ENCODE measurements at regions not wholly inside any gene's neighbourhood (a gene's known extent, or its start where the extent isn't known, plus 50 kb on each side); places are given as distances from the start of the nearest gene placed in this dataset.
"Not testable (repeated sequence)": the region's sequence is repeated elsewhere in the genome, so short reads cannot be mapped to it uniquely, and the experiment has no call there.

DNA sequence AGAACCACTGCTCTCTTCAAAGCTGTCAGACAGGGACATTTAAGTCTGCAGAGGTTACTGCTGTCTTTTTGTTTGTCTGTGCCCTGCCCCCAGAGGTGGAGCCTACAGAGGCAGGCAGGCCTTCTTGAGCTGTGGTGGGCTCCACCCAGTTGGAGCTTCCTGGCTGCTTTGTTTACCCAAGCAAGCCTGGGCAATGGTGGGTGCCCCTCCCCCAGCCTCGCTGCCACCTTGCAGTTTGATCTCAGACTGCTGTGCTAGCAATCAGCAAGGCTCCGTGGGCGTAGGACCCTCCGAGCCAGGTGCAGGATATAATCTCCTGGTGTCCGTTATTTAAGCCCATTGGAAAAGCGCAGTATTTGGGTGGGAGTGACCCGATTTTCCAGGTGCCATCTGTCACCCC is 179.5 kb upstream of the PROX1 start:
- TF ChIP-seq, protein P1, sequence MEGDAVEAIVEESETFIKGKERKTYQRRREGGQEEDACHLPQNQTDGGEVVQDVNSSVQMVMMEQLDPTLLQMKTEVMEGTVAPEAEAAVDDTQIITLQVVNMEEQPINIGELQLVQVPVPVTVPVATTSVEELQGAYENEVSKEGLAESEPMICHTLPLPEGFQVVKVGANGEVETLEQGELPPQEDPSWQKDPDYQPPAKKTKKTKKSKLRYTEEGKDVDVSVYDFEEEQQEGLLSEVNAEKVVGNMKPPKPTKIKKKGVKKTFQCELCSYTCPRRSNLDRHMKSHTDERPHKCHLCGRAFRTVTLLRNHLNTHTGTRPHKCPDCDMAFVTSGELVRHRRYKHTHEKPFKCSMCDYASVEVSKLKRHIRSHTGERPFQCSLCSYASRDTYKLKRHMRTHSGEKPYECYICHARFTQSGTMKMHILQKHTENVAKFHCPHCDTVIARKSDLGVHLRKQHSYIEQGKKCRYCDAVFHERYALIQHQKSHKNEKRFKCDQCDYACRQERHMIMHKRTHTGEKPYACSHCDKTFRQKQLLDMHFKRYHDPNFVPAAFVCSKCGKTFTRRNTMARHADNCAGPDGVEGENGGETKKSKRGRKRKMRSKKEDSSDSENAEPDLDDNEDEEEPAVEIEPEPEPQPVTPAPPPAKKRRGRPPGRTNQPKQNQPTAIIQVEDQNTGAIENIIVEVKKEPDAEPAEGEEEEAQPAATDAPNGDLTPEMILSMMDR (IDR thresholded peaks at IDR 0.05) = not testable (repeated sequence)
- TF ChIP-seq POLR2A, EP300, POLR2AphosphoS5 (IDR thresholded peaks at IDR 0.05): not testable (repeated sequence)
